Esophagus squamous epithelium (tissue), 4 donors: ENCODE measurements at regions not wholly inside any gene's neighbourhood (a gene's known extent, or its start where the extent isn't known, plus 50 kb on each side); places are given as distances from the start of the nearest gene placed in this dataset.
"Not testable (repeated sequence)": the region's sequence is repeated elsewhere in the genome, so short reads cannot be mapped to it uniquely, and the experiment has no call there.

Experiments used
- CTCF ChIP-seq, 6 experiments: fragments of 450-650 bp in 4 of 6; fragments of 200-600 bp in 2 of 6; sonication (generic) in 2 of 6; IDR thresholded peaks; one replicate each; pipeline ENCODE4 v1.5.1; 2016 to 2019; ENCODE audit warnings: antibody characterized with exemption in 6 of 6, mild to moderate bottlenecking in 4 of 6, moderate library complexity in 4 of 6
- POLR2A ChIP-seq, 4 donors: fragments of 450-650 bp; IDR thresholded peaks; one replicate each; pipeline ENCODE4 v1.6.1; 2017; ENCODE audit warnings: antibody characterized with exemption in 4 of 4, mild to moderate bottlenecking in 4 of 4, moderate library complexity in 3 of 4

GRCh38 chr5:26364624-26365023, 673.8 kb downstream of the CDH9 start:
- TF ChIP-seq POLR2A, CTCF (IDR thresholded peaks at IDR 0.05): not testable (repeated sequence)
